Lower leg skin (tissue), 3 donors: ENCODE measurements at regions not wholly inside any gene's neighbourhood (a gene's known extent, or its start where the extent isn't known, plus 50 kb on each side); places are given as distances from the start of the nearest gene placed in this dataset.

ENCODE experiments used
- POLR2A ChIP-seq, 2 donors: fragments of 450-650 bp; IDR thresholded peaks; one replicate each; pipeline ENCODE4 v1.6.1; 2016 to 2017; ENCODE audit warnings: antibody characterized with exemption in 2 of 2, mild to moderate bottlenecking in 1 of 2, moderate library complexity in 1 of 2
- TF ChIP-seq, protein P1 (sequence below), 3 donors: fragments of 450-650 bp; IDR thresholded peaks; one replicate each; pipeline ENCODE4 v1.5.1; 2016; ENCODE audit warnings: antibody characterized with exemption in 3 of 3, mild to moderate bottlenecking in 3 of 3, moderate library complexity in 2 of 3

DNA sequence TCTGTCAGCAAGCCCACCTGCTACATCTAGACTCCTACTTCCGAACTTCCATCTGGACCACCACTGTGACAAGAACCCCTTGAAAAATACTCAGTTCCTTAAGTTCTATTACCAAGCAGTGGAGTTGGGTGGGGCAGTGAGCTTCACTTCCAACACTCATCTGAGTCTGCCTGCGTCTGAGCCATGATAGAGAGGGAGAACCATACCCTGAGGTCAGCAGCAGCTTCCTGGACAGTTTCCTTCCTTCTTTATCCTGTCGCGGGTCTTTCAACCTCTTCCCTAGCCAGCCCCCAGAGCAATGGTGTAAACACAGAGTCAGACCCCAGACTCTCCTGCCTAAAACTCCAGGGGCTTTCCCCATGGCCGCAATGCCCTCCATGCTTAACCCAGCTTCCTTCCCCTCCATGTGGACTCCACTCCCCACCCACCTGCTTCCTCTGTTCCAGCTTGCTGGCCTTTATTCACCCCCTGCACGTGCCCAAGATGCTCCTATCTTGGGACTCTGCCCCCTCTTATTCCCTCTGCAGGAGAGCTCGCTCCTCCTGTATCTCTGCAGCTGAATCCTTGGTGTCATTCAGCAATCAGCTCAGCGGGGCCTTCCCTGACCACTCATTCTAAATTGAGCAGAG, 211.2 kb downstream of the SHQ1 start:
- TF ChIP-seq, protein P1, sequence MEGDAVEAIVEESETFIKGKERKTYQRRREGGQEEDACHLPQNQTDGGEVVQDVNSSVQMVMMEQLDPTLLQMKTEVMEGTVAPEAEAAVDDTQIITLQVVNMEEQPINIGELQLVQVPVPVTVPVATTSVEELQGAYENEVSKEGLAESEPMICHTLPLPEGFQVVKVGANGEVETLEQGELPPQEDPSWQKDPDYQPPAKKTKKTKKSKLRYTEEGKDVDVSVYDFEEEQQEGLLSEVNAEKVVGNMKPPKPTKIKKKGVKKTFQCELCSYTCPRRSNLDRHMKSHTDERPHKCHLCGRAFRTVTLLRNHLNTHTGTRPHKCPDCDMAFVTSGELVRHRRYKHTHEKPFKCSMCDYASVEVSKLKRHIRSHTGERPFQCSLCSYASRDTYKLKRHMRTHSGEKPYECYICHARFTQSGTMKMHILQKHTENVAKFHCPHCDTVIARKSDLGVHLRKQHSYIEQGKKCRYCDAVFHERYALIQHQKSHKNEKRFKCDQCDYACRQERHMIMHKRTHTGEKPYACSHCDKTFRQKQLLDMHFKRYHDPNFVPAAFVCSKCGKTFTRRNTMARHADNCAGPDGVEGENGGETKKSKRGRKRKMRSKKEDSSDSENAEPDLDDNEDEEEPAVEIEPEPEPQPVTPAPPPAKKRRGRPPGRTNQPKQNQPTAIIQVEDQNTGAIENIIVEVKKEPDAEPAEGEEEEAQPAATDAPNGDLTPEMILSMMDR (IDR thresholded peaks at IDR 0.05), result no peak
- no peak for TF ChIP-seq POLR2A (IDR thresholded peaks at IDR 0.05)
